ENCODE measurements at regions not wholly inside any gene's neighbourhood (a gene's known extent, or its start where the extent isn't known, plus 50 kb on each side); places are given as distances from the start of the nearest gene placed in this dataset.
A peak's percentile ranks its signal among the peaks of the same experiment; 100 is the strongest.

DNA sequence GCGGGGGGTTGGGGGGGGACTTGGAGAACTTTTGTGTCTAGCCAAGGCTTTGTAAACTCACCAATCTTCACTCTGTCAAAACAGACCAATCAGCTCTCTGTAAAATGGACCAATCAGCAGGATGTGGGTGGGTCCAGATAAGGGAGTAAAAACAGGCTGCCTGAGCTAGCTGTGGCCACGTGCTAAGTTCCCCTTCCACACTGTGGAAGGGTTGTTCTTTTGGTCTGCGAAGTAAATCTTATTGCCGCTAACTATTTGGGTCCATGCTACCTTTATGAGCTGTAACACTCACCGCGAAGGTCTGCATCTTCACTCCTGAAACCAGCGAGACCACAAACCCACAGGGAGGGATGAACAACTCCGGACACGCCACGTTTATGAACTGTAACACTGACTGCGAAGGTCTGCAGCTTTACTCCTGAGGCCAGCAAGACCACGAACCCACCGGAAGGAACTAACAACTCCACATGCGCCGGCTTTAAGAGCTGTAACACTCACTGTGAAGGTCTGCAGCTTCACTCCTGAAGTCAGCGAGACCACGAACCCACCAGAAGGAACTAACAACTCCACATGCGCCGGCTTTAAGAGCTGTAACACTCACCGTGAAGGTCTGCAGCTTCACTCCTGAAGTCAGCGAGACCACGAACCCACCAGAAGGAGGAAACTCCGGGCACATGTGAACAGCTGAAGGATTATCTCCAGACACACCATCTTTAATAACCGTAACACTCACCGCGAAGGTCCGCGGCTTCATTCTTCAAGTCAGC lies 186.6 kb downstream of the ID4 start:
- DNase-seq (ENCODE audit: low read depth in 2 of 3, low spot score in 1 of 3), result peak in 2 of 3 donors; percentile 1 to 10

GRCh38 chr6:20024316-20024673 lies 187.1 kb downstream of the ID4 start:
- peak in 1 of 3 donors; percentile 6 for DNase-seq (ENCODE audit: low read depth in 2 of 3, low spot score in 1 of 3)

- DNase-seq (ENCODE audit: low read depth in 2 of 3, low spot score in 1 of 3), result no peak
Observed at GRCh38 chr6:20024978-20025377, 187.3 kb downstream of the MBOAT1 start.

DNA sequence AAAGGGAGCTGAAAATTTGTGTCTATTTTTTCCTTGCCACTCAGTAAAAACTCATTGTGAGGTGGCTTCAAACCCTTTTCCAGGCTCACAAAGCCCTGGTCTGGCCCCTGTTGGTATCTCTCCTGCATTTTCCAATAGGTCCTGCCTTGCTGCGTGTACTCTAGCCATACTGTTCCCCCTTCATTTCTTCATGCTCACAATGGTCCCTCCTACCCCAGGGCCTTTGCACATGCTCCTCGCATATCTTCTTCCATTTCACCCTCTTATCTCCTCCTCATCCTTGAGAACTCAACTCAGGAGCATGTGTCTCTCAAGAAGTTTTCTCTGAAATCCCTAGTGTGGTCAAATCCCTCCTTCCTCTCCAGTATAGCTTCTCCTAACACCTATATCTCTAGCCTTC lies 186.6 kb downstream of the MBOAT1 start:
- no peak for DNase-seq (ENCODE audit: low read depth in 2 of 3, low spot score in 1 of 3)

- DNase-seq (ENCODE audit: low read depth in 2 of 3, low spot score in 1 of 3), result no peak
Observed at GRCh38 chr6:20028143-20028542, 184.1 kb downstream of the MBOAT1 start.

- no peak for DNase-seq (ENCODE audit: low read depth in 2 of 3, low spot score in 1 of 3)
Observed at GRCh38 chr6:20028562-20028961, 183.7 kb downstream of the MBOAT1 start.

GRCh38 chr6:20029979-20030378 lies 182.3 kb downstream of the MBOAT1 start:
- DNase-seq (ENCODE audit: low read depth in 2 of 3, low spot score in 1 of 3), result no peak

DNA sequence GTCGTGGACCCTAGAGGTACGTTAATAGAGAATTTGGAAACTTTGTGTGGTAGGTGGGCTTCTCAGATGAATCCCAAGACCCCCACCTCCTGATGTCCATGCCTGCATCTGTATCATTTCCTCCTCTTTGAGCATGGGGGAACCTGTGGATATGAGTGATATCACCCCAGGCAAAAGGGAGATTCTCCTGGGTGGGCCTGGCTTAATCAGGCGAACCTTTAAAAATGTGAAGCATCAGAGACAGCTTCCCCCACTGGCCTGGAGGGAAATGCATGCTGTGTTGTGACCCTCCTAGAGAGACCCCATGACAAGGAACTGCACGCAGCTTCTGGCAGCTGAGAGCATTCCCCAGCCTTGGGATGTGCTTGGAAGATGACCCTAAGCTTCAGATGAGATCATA lies 180.9 kb downstream of the MBOAT1 start:
- no peak for DNase-seq (ENCODE audit: low read depth in 2 of 3, low spot score in 1 of 3)

DNA sequence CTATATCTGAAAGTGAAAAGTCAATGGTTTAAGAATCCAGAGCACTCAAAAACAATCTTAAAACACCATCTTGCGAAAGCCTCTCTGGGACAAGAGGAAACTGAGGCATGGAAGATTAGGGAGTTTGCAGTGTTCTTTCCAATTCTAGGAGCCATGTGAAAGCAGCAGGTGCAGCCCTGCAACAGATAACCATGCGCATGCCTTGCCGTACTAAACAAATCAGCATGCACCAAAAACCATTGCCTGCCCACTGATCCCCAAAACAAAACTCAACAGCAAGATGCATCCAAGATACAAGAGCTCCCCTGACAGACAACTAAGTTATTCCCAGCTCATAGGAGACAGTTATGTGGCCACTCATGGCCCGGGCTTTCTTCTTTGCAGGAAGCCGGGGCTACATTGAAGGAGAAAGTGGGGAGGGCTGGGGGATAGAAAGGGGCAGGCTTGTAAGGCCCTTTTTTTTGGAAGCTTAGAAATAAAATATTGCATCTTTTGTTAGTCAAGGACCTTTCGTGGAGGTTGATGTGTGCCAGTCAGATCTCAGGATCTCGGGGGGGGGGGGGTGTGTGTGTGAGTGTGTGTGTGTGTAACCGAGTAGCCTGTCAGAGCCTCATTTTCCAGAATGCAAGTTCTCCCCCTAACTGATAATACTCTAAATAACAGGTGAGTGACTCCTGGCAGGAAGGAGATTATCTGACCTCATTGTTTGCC lies 178.4 kb downstream of the MBOAT1 start:
- DNase-seq (ENCODE audit: low read depth in 2 of 3, low spot score in 1 of 3), result no peak

- no peak for DNase-seq (ENCODE audit: low read depth in 2 of 3, low spot score in 1 of 3)
Observed at GRCh38 chr6:20034408-20034769, 177.9 kb downstream of the MBOAT1 start.

GRCh38 chr6:20036141-20036677 lies 176.1 kb downstream of the MBOAT1 start:
- DNase-seq (ENCODE audit: low read depth in 2 of 3, low spot score in 1 of 3), result no peak

DNA sequence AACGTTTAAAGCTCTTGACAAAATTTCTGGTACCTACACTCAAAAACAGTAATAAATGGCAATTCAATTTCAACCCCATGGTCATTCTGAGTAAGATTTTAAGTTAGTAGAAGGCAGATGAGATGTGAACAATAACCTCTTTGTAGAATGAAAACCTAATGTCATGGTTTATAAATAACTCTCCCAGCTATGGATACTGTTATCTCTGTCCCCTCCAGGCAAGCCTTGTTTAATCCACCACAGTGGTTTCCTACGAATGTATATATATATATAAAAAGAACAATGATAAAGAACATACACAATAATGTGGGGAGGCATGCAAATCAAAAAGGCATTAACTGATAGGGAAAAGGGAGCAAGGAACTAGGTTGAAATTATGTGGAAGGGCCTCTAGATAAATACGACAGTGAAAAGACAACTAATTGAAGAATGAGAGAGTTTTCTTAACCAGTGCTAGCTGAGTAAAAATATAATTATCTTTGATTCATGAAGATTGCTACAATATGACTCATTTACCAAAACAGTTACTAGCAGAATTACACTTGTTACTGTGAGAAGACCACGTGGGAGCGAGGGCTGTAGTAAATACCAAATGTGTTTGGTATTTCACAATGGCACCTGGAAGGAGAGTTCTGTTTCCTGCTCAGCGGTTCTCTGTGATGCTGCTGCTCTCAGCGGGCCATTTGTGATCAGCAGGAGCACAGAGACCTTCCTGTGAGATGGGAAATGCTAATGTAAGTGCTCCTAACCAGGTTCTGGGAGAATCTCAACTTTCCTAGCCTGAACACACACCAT lies 173.7 kb downstream of the MBOAT1 start:
- DNase-seq (ENCODE audit: low read depth in 2 of 3, low spot score in 1 of 3), result no peak

GRCh38 chr6:20044883-20045282 lies 167.4 kb downstream of the MBOAT1 start:
- no peak for DNase-seq (ENCODE audit: low read depth in 2 of 3, low spot score in 1 of 3)
